Natural killer cell (primary cell): ENCODE measurements at regions not wholly inside any gene's neighbourhood (a gene's known extent, or its start where the extent isn't known, plus 50 kb on each side); places are given as distances from the start of the nearest gene placed in this dataset.

Experiments used
- ATAC-seq, 3 donors: fragments of 150-1000 bp in 2 of 3; fragments of 200-7000 bp in 1 of 3; cut with Tn5 transposase; 1 replicate in 1 of 3; 2 replicates in 2 of 3; pipeline ENCODE4 v1.10.0; 2021; ENCODE audit warnings: mild to moderate bottlenecking in 2 of 3, moderate library complexity in 2 of 3
- DNase-seq, 2 donors: peaks; one replicate each; pipeline versions ENCODE4 v3.0.0 to v3.0.0-alpha.2; 2013 to 2021; ENCODE audit warnings: mixed read lengths in 1 of 2
- H3K27ac ChIP-seq: one replicate; pipeline ENCODE4 v1.5.1; 2013; ENCODE audit warnings: mild to moderate bottlenecking, low read length
- H3K27me3 ChIP-seq: one replicate; pipeline ENCODE4 v1.6.1; 2013; ENCODE audit warnings: low read length; ENCODE audit not compliant: control insufficient read depth, insufficient read depth
- H3K36me3 ChIP-seq: one replicate; pipeline ENCODE4 v1.6.1; 2013; ENCODE audit warnings: low read length; ENCODE audit not compliant: control insufficient read depth, insufficient read depth
- H3K4me1 ChIP-seq: one replicate; pipeline ENCODE4 v1.6.1; 2013; ENCODE audit warnings: low read length; ENCODE audit not compliant: control insufficient read depth, insufficient read depth
- H3K4me3 ChIP-seq: one replicate; pipeline ENCODE4 v1.5.1; 2013; ENCODE audit warnings: low read length
- H3K9me3 ChIP-seq: one replicate; pipeline ENCODE4 v1.6.1; 2013; ENCODE audit warnings: low read length; ENCODE audit not compliant: control insufficient read depth, insufficient read depth
- H3K27ac Mint-ChIP-seq, 2 donors: one replicate each; pipeline ENCODE4 v1.8.0; 2022; ENCODE audit warnings: mild to moderate bottlenecking in 2 of 2, mixed read lengths in 2 of 2, moderate library complexity in 1 of 2
- H3K27me3 Mint-ChIP-seq, 2 donors: one replicate each; pipeline ENCODE4 v1.8.0; 2022; ENCODE audit warnings: low read depth in 2 of 2, mixed read lengths in 2 of 2
- H3K36me3 Mint-ChIP-seq: one replicate; pipeline ENCODE4 v1.8.0; 2022; ENCODE audit warnings: mixed read lengths
- H3K4me1 Mint-ChIP-seq, 2 donors: one replicate each; pipeline ENCODE4 v1.8.0; 2022; ENCODE audit warnings: mixed read lengths in 2 of 2
- H3K4me3 Mint-ChIP-seq: one replicate; pipeline ENCODE4 v1.8.0; 2022; ENCODE audit warnings: mild to moderate bottlenecking, moderate library complexity, mixed read lengths
- H3K9me3 Mint-ChIP-seq, 2 donors: one replicate each; pipeline ENCODE4 v1.8.0; 2022; ENCODE audit warnings: mixed read lengths in 2 of 2
- CTCF ChIP-seq: fragments of 200-600 bp; IDR thresholded peaks from one replicate; pipeline ENCODE4 v1.8.0; 2022; ENCODE audit warnings: antibody characterized with exemption
- WGBS: methylation state at CpG from one replicate; pipeline ENCODE4 v1.1.7; 2013; ENCODE audit warnings: missing lambda C conversion rate; ENCODE audit not compliant: insufficient coverage; 5-methylcytosine and 5-hydroxymethylcytosine counted together
- intact Hi-C: fragments of 100-400 bp; cut with micrococcal nuclease; formaldehyde crosslinking; loops from one replicate; pipeline ENCODE4 v1.14.2; 2022

- H3K4me1 Mint-ChIP-seq, result no peaks in the 10 kb centered on the region
- no peaks in the 10 kb centered on the region for H3K4me1 ChIP-seq
- DNase-seq (no peak), ATAC-seq (no peak)
- no peaks in the 10 kb centered on the region for H3K36me3 Mint-ChIP-seq
- H3K36me3 ChIP-seq, result no peaks in the 10 kb centered on the region
- H3K27me3 Mint-ChIP-seq, result no peaks in the 10 kb centered on the region
- H3K9me3 ChIP-seq, result no peaks in the 10 kb centered on the region
- no peaks in the 10 kb centered on the region for H3K9me3 Mint-ChIP-seq
- intact Hi-C loops, result no loop called here
- no peak for TF ChIP-seq CTCF
- 90% methylated on average over 4 of the region's 4 CpGs for WGBS
- H3K4me3 ChIP-seq, result no peak overlapping the region
- no peaks in the 10 kb centered on the region for H3K27me3 ChIP-seq
- no peak overlapping the region for H3K27ac Mint-ChIP-seq
- H3K4me3 Mint-ChIP-seq, result no peak overlapping the region
- no peak overlapping the region for H3K27ac ChIP-seq
Measured at GRCh38 chr12:114769634-114770033, 85.7 kb upstream of the TBX3 start.

- no peaks in the 10 kb centered on the region for H3K4me1 Mint-ChIP-seq
Measured at GRCh38 chr12:114767906-114768722, 84.1 kb upstream of the TBX3 start.

GRCh38 chr12:114767084-114767760 lies 83.2 kb upstream of the TBX3 start:
- H3K4me1 ChIP-seq, result no peaks in the 10 kb centered on the region
- H3K27me3 ChIP-seq, result no peaks in the 10 kb centered on the region
- H3K27me3 Mint-ChIP-seq, result no peaks in the 10 kb centered on the region
- no peak overlapping the region for H3K27ac Mint-ChIP-seq
- ATAC-seq (no peak), DNase-seq (no peak)
- no peak for TF ChIP-seq CTCF
- H3K9me3 ChIP-seq, result no peaks in the 10 kb centered on the region
- H3K4me3 Mint-ChIP-seq, result no peak overlapping the region
- no peaks in the 10 kb centered on the region for H3K36me3 ChIP-seq
- no peaks in the 10 kb centered on the region for H3K9me3 Mint-ChIP-seq
- WGBS, result 96% methylated on average over 19 of the region's 19 CpGs
- H3K27ac ChIP-seq, result no peak overlapping the region
- H3K4me1 Mint-ChIP-seq, result no peaks in the 10 kb centered on the region
- intact Hi-C loops, result no loop called here
- no peaks in the 10 kb centered on the region for H3K36me3 Mint-ChIP-seq
- no peak overlapping the region for H3K4me3 ChIP-seq

More at GRCh38 chr12:114767906-114768722, 84.1 kb upstream of the TBX3 start:
- DNase-seq (no peak), ATAC-seq (no peak)
- H3K4me3 Mint-ChIP-seq, result no peak overlapping the region
- H3K4me1 ChIP-seq, result no peaks in the 10 kb centered on the region
- no peaks in the 10 kb centered on the region for H3K27me3 Mint-ChIP-seq
- no peaks in the 10 kb centered on the region for H3K9me3 ChIP-seq
- no peaks in the 10 kb centered on the region for H3K36me3 Mint-ChIP-seq
- H3K27me3 ChIP-seq, result no peaks in the 10 kb centered on the region
- WGBS, result 68% methylated on average over 12 of the region's 14 CpGs
- H3K27ac Mint-ChIP-seq, result no peak overlapping the region
- H3K27ac ChIP-seq, result no peak overlapping the region
- no peaks in the 10 kb centered on the region for H3K9me3 Mint-ChIP-seq
- no peak overlapping the region for H3K4me3 ChIP-seq
- intact Hi-C loops, result no loop called here
- no peaks in the 10 kb centered on the region for H3K36me3 ChIP-seq
- no peak for TF ChIP-seq CTCF
